DMS79 (cell line): ENCODE measurements at regions not wholly inside any gene's neighbourhood (a gene's known extent, or its start where the extent isn't known, plus 50 kb on each side); places are given as distances from the start of the nearest gene placed in this dataset.

ENCODE experiments used
- DNase-seq: peaks from one replicate; lab custom pipeline; 2025; lab: John Stamatoyannopoulos, UW

GRCh38 chr5:133708331-133708850 lies 96.0 kb upstream of the FSTL4 start:
- no peak for DNase-seq

DNA sequence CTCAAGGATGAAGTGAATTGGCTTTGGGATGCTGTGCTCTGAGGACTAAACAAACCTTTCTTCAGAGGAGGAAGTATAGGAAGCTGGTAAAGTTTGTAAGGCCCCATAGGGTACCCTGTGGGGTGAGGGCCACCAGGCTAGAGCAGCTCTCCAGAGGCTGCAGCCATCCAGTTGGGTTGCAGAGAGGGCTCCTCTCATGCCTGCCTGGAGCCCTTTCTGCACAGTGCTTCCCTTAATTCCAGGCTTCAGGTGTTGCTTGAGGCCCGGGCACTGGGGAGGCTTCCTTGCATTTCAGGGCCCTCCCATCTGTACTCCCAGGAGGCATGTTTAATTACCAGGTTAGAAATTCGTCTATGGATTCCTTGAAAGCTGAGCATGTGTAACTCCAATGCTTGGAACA lies 95.3 kb upstream of the FSTL4 start:
- DNase-seq = no peak

- DNase-seq = no peak
These were observed 94.4 kb upstream of the FSTL4 start for GRCh38 chr5:133706506-133707430.

GRCh38 chr5:133705331-133705730 lies 93.0 kb upstream of the FSTL4 start:
- no peak for DNase-seq

GRCh38 chr5:133704411-133704810 lies 92.1 kb upstream of the FSTL4 start:
- no peak for DNase-seq

- no peak for DNase-seq
These were observed 91.6 kb upstream of the FSTL4 start for GRCh38 chr5:133703935-133704334.

DNA sequence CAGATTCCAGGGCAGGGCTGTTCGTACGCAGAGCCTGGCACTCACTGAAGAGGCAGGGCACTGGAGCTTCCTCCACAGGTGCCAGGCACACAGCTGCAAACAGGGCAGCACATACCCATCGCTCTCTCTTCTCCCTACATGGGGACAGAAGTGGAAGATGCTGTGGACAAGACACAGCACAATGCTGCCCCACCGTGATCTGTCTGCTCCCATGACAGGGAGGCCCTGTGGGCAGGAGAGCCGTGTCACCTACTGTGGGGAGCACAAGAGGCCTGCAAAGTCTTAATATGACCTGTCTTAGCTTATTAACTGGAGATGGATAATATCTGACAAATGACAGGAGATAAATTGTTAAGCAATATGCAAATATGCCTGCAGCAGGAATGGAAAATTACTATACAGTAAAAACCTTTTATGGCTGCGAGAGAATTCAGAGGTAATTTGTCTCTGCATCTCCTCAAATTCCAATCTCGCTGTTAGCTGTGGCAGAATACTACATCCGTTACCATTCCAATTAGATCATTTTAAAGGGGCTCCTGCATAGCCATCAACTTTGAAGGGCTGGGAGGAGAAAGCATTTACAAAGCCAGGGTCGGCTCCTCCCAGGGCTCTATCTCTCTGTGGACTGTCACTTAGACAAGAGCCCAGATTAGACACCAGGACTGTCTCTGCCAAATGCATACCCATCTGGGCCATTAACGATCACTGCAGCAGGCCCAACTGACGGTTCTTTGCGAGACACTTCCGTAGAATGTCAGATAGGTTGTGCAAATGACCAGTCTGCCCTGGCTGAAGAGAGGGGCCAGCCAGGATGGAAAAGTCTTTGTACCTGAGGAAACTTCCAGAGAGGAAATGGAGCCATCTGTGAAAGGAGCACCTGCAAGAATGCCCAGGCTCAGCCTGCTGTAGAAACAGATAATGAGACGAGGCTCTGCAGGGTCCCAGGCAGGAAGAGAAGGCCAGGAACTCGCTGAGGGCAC lies 90.7 kb upstream of the FSTL4 start:
- DNase-seq = no peak

GRCh38 chr5:133701871-133702270 lies 89.5 kb upstream of the FSTL4 start:
- DNase-seq = no peak

- DNase-seq = no peak
These were observed 87.9 kb upstream of the FSTL4 start for GRCh38 chr5:133700251-133700650.

GRCh38 chr5:133698646-133699526 lies 86.5 kb upstream of the FSTL4 start:
- no peak for DNase-seq

DNA sequence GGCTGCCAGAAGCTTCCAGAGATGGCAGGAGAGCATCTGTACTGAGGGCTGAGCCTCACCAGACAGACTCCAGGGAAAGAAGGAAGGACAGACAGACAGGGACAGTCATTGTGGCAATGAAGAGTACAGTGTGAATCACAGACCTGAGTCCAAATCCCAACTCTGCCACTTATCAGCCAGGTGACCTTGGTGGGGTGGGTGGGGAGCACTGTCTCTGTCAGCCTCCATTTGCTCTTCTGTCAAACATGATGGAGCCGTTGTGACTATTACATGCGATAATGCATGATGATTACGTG lies 85.9 kb upstream of the FSTL4 start:
- no peak for DNase-seq

GRCh38 chr5:133697536-133698258 lies 85.4 kb upstream of the FSTL4 start:
- no peak for DNase-seq

DNA sequence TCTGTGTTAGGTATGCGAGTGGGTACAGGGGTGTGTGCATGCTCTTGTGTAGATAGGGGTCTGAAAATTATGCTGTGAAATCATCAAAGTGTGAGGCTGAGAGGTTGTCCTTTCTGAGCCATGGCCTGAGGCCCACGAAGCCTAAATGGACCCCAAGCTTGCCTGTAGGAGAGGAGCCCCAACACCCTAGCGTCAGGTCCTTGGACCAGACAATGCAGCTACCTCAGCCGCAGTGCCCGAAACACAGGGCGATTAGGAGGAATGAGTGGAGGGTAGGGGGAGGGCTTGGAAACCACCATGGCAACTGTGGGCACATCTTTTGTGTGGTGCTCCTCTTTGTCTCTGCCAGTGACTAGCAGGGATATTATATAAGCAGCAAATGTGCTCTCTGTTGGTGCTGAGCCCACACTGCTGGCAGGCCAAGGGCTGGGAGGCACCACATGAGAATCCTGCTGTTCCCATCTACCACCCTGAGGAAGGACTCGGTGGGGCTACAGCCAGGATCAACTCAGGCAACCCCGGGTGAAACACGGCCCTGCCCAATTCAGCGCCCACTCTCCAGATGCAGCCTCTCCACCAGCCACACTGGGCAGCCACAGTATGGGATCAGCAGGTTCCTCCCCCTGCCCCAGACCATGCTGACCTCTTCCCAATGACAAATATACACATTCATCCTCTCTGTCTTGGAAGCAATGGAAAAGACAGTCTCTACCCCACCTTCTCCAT lies 84.6 kb upstream of the FSTL4 start:
- DNase-seq = no peak

DNA sequence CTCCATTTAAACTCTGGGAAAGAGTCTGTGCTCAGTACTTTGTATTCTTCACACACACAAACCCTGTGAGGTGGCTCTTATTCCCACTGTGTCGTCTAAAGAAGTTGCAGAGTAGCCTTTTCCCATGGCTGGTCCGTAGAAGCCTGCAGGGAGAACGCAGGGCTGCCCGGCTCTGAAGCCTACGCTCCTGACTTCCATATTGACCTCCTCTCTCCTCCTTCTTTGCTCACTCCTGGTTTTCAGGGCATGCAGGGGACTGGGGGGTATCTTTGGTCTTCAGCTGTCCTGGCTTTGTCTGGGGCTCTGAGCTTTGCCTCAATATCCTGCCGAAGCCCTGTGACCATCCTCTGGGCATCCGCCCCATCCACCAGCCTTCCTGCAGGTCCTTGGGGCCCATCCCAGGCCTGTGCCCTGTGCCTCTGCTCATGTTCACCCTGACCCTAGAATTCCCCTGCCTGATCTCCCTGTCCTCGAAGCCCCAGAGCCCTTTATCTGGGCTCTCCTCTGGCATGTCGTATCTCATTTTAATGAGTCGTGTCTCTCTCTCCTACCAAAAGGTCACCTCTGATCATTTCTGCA lies 83.8 kb upstream of the FSTL4 start:
- no peak for DNase-seq

DNA sequence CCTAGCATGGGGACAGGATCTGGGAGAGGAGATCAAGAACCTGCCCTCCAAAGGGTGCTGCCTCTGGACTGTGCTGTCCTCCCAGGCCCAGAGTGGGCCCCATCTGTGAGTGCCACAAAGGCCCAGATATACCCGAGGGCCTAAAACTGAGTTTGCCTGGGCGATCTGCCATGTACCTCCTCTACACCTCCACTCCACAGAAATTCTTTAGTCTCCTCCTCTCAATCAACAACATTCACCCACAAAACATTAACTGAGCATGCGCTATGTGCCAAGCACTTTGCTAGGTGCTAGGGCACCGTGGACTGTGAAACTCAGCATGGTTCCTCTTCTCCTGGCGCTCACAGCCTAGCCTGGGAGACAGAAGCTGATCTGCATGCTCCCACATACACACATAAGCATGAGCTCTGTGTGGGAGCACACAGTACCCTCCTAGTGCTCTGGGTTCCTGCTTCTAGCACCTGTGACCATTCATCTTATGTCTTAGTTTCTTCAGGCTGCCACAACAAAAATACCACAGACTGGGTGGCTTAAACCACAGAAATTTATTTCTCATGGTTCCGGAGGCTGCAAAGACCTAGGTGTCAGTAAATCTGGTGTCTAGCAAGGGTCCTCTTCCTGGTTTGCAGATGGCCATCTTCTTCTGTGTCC lies 82.0 kb upstream of the FSTL4 start:
- no peak for DNase-seq

- DNase-seq = no peak
These were observed 79.1 kb upstream of the FSTL4 start for GRCh38 chr5:133691448-133691847.

DNA sequence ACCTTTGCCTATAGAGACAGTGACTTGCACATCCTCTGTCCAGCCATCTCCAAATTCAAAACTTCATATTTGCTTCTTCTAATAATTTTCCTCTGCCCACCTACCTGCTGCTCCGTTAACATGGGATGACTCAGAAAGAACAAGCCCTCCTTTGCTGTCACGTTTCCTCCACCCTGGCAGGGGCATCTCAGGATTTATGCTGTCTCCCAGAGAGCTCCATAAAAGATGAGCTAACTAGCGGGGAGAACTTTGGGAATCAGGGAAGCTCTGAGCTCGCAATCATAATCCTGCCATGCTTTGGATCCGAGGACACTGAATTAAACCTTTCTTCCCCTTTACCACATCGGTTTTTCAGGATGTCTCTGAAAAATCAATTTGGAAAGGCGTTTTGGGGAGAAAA lies 78.4 kb upstream of the FSTL4 start:
- no peak for DNase-seq

GRCh38 chr5:133688391-133688790 lies 76.0 kb upstream of the FSTL4 start:
- DNase-seq = no peak
